ENCODE measurements at regions not wholly inside any gene's neighbourhood (a gene's known extent, or its start where the extent isn't known, plus 50 kb on each side); places are given as distances from the start of the nearest gene placed in this dataset.

GRCh38 chr16:60729051-60729450 lies 1307.2 kb downstream of the CDH8 start:
- Histone ChIP-seq H3K4me1 (ENCODE audit: insufficient read depth, low read length) (no peaks in the 10 kb centered on the region), H3K27me3 (ENCODE audit: insufficient read depth, low read length) (no peaks in the 10 kb centered on the region), H3K36me3 (ENCODE audit: insufficient read depth, low read length) (no peaks in the 10 kb centered on the region), H3K4me3 (ENCODE audit: low read length in 2 of 2) (no peak overlapping the region), H3K9me3 (ENCODE audit: control insufficient read depth in 1 of 2, low read length in 2 of 2) (no peaks in the 10 kb centered on the region), H3K27ac (ENCODE audit: low read depth, low read length) (no peak overlapping the region)
- no peak for DNase-seq
- no peak overlapping the region for H3K4me3 Mint-ChIP-seq
- H3K4me1 Mint-ChIP-seq, result no peaks in the 10 kb centered on the region
- H3K27ac Mint-ChIP-seq, result no peak overlapping the region
- H3K9me3 Mint-ChIP-seq, result peaks cover 5 to 34% (median 31%) of the 10 kb centered on the region in 8 donors
- CTCF ChIA-PET (ENCODE audit: partially characterized antibody), result no interaction called here
- POLR2A ChIA-PET (ENCODE audit: partially characterized antibody), result no interaction called here
- intact Hi-C loops (cut with micrococcal nuclease), result no loop called here
- H3K27me3 Mint-ChIP-seq, result no peaks in the 10 kb centered on the region
- H3K36me3 Mint-ChIP-seq, result no peaks in the 10 kb centered on the region

- Histone ChIP-seq H3K4me1 (ENCODE audit: insufficient read depth, low read length) (no peaks in the 10 kb centered on the region), H3K27me3 (ENCODE audit: insufficient read depth, low read length) (no peaks in the 10 kb centered on the region), H3K36me3 (ENCODE audit: insufficient read depth, low read length) (no peaks in the 10 kb centered on the region), H3K27ac (ENCODE audit: low read depth, low read length) (no peak overlapping the region), H3K9me3 (ENCODE audit: control insufficient read depth in 1 of 2, low read length in 2 of 2) (no peaks in the 10 kb centered on the region), H3K4me3 (ENCODE audit: low read length in 2 of 2) (no peak overlapping the region)
- ChIA-PET POLR2A (ENCODE audit: partially characterized antibody) (no interaction called here), CTCF (ENCODE audit: partially characterized antibody) (no interaction called here)
- intact Hi-C loops (cut with micrococcal nuclease), result no loop called here
- H3K9me3 Mint-ChIP-seq, result peaks cover 7 to 36% (median 27%) of the 10 kb centered on the region in 8 donors
- no peak overlapping the region for H3K27ac Mint-ChIP-seq
- H3K4me1 Mint-ChIP-seq, result no peaks in the 10 kb centered on the region
- no peak for DNase-seq
- H3K27me3 Mint-ChIP-seq, result no peaks in the 10 kb centered on the region
- no peaks in the 10 kb centered on the region for H3K36me3 Mint-ChIP-seq
- H3K4me3 Mint-ChIP-seq, result no peak overlapping the region
Measured at GRCh38 chr16:60727851-60728250, 1308.4 kb downstream of the CDH8 start.

- intact Hi-C loops (cut with micrococcal nuclease), result no loop called here
- H3K36me3 ChIP-seq (ENCODE audit: insufficient read depth, low read length), result no peaks in the 10 kb centered on the region
- H3K27ac ChIP-seq (ENCODE audit: low read depth, low read length), result no peak overlapping the region
- H3K4me1 ChIP-seq (ENCODE audit: insufficient read depth, low read length), result no peaks in the 10 kb centered on the region
- Mint-ChIP-seq H3K4me3 (no peak overlapping the region), H3K27me3 (no peaks in the 10 kb centered on the region), H3K36me3 (no peaks in the 10 kb centered on the region), H3K4me1 (no peaks in the 10 kb centered on the region), H3K27ac (no peak overlapping the region), H3K9me3 (peaks cover 12 to 38% (median 27%) of the 10 kb centered on the region in 8 donors)
- CTCF ChIA-PET (ENCODE audit: partially characterized antibody), result no interaction called here
- no peak overlapping the region for H3K4me3 ChIP-seq (ENCODE audit: low read length in 2 of 2)
- H3K27me3 ChIP-seq (ENCODE audit: insufficient read depth, low read length), result no peaks in the 10 kb centered on the region
- no peaks in the 10 kb centered on the region for H3K9me3 ChIP-seq (ENCODE audit: control insufficient read depth in 1 of 2, low read length in 2 of 2)
- DNase-seq, result no peak
- POLR2A ChIA-PET (ENCODE audit: partially characterized antibody), result no interaction called here
Measured at GRCh38 chr16:60720060-60720459, 1316.2 kb downstream of the CDH8 start.

GRCh38 chr16:60717808-60718207 lies 1318.4 kb downstream of the CDH8 start:
- H3K4me1 ChIP-seq (ENCODE audit: insufficient read depth, low read length), result no peaks in the 10 kb centered on the region
- no peaks in the 10 kb centered on the region for H3K36me3 ChIP-seq (ENCODE audit: insufficient read depth, low read length)
- intact Hi-C loops (cut with micrococcal nuclease), result no loop called here
- H3K4me3 Mint-ChIP-seq, result no peak overlapping the region
- DNase-seq, result no peak
- no peak overlapping the region for H3K4me3 ChIP-seq (ENCODE audit: low read length in 2 of 2)
- peaks cover 7 to 43% (median 26%) of the 10 kb centered on the region in 8 donors for H3K9me3 Mint-ChIP-seq
- ChIA-PET CTCF (ENCODE audit: partially characterized antibody) (no interaction called here), POLR2A (ENCODE audit: partially characterized antibody) (no interaction called here)
- no peak overlapping the region for H3K27ac Mint-ChIP-seq
- H3K27me3 ChIP-seq (ENCODE audit: insufficient read depth, low read length), result no peaks in the 10 kb centered on the region
- H3K9me3 ChIP-seq (ENCODE audit: control insufficient read depth in 1 of 2, low read length in 2 of 2), result no peaks in the 10 kb centered on the region
- H3K27me3 Mint-ChIP-seq, result no peaks in the 10 kb centered on the region
- H3K27ac ChIP-seq (ENCODE audit: low read depth, low read length), result no peak overlapping the region
- no peaks in the 10 kb centered on the region for H3K4me1 Mint-ChIP-seq
- H3K36me3 Mint-ChIP-seq, result no peaks in the 10 kb centered on the region

- DNase-seq, result no peak
- no peak overlapping the region for H3K4me3 Mint-ChIP-seq
- ChIA-PET CTCF (ENCODE audit: partially characterized antibody) (no interaction called here), POLR2A (ENCODE audit: partially characterized antibody) (no interaction called here)
- no peaks in the 10 kb centered on the region for H3K36me3 Mint-ChIP-seq
- no peak overlapping the region for H3K4me3 ChIP-seq (ENCODE audit: low read length in 2 of 2)
- no peaks in the 10 kb centered on the region for H3K27me3 Mint-ChIP-seq
- H3K9me3 ChIP-seq (ENCODE audit: control insufficient read depth in 1 of 2, low read length in 2 of 2), result peaks cover 0 to 2% of the 10 kb centered on the region in 2 donors
- no peaks in the 10 kb centered on the region for H3K4me1 ChIP-seq (ENCODE audit: insufficient read depth, low read length)
- no peak overlapping the region for H3K27ac ChIP-seq (ENCODE audit: low read depth, low read length)
- intact Hi-C loops (cut with micrococcal nuclease), result no loop called here
- no peaks in the 10 kb centered on the region for H3K36me3 ChIP-seq (ENCODE audit: insufficient read depth, low read length)
- H3K9me3 Mint-ChIP-seq, result peaks cover 0 to 31% (median 18%) of the 10 kb centered on the region in 8 donors
- H3K27ac Mint-ChIP-seq, result no peak overlapping the region
- H3K4me1 Mint-ChIP-seq, result no peaks in the 10 kb centered on the region
- H3K27me3 ChIP-seq (ENCODE audit: insufficient read depth, low read length), result no peaks in the 10 kb centered on the region
Measured at GRCh38 chr16:60712144-60712543, 1324.1 kb downstream of the CDH8 start.

GRCh38 chr16:60704726-60705125 lies 1331.5 kb downstream of the CDH8 start:
- Histone ChIP-seq H3K36me3 (ENCODE audit: insufficient read depth, low read length) (no peaks in the 10 kb centered on the region), H3K9me3 (ENCODE audit: control insufficient read depth in 1 of 2, low read length in 2 of 2) (peaks cover 0 to 2% of the 10 kb centered on the region in 2 donors), H3K4me3 (ENCODE audit: low read length in 2 of 2) (no peak overlapping the region), H3K4me1 (ENCODE audit: insufficient read depth, low read length) (no peaks in the 10 kb centered on the region), H3K27ac (ENCODE audit: low read depth, low read length) (no peak overlapping the region), H3K27me3 (ENCODE audit: insufficient read depth, low read length) (no peaks in the 10 kb centered on the region)
- intact Hi-C loops (cut with micrococcal nuclease), result no loop called here
- H3K9me3 Mint-ChIP-seq, result peaks cover 0 to 21% (median 11%) of the 10 kb centered on the region in 8 donors
- POLR2A ChIA-PET (ENCODE audit: partially characterized antibody), result no interaction called here
- no peaks in the 10 kb centered on the region for H3K36me3 Mint-ChIP-seq
- H3K27me3 Mint-ChIP-seq, result no peaks in the 10 kb centered on the region
- CTCF ChIA-PET (ENCODE audit: partially characterized antibody), result no interaction called here
- H3K4me1 Mint-ChIP-seq, result no peaks in the 10 kb centered on the region
- H3K4me3 Mint-ChIP-seq, result no peak overlapping the region
- H3K27ac Mint-ChIP-seq, result no peak overlapping the region
- no peak for DNase-seq

GRCh38 chr16:60703096-60703495 lies 1333.1 kb downstream of the CDH8 start:
- no peak for DNase-seq
- no peak overlapping the region for H3K4me3 Mint-ChIP-seq
- CTCF ChIA-PET (ENCODE audit: partially characterized antibody), result no interaction called here
- H3K36me3 Mint-ChIP-seq, result no peaks in the 10 kb centered on the region
- H3K27ac ChIP-seq (ENCODE audit: low read depth, low read length), result no peak overlapping the region
- intact Hi-C loops (cut with micrococcal nuclease), result no loop called here
- no peaks in the 10 kb centered on the region for H3K27me3 ChIP-seq (ENCODE audit: insufficient read depth, low read length)
- H3K4me1 Mint-ChIP-seq, result no peaks in the 10 kb centered on the region
- no peaks in the 10 kb centered on the region for H3K27me3 Mint-ChIP-seq
- H3K9me3 Mint-ChIP-seq, result peaks cover 2 to 21% (median 13%) of the 10 kb centered on the region in 8 donors
- H3K27ac Mint-ChIP-seq, result no peak overlapping the region
- no peaks in the 10 kb centered on the region for H3K36me3 ChIP-seq (ENCODE audit: insufficient read depth, low read length)
- no peaks in the 10 kb centered on the region for H3K9me3 ChIP-seq (ENCODE audit: control insufficient read depth in 1 of 2, low read length in 2 of 2)
- POLR2A ChIA-PET (ENCODE audit: partially characterized antibody), result no interaction called here
- no peak overlapping the region for H3K4me3 ChIP-seq (ENCODE audit: low read length in 2 of 2)
- H3K4me1 ChIP-seq (ENCODE audit: insufficient read depth, low read length), result no peaks in the 10 kb centered on the region

GRCh38 chr16:60686824-60687223 lies 1349.4 kb downstream of the CDH8 start:
- ChIA-PET POLR2A (ENCODE audit: partially characterized antibody) (no interaction called here), CTCF (ENCODE audit: partially characterized antibody) (no interaction called here)
- Mint-ChIP-seq H3K4me3 (no peak overlapping the region), H3K9me3 (peaks cover 6 to 46% (median 25%) of the 10 kb centered on the region in 8 donors), H3K27ac (no peak overlapping the region), H3K4me1 (no peaks in the 10 kb centered on the region), H3K36me3 (no peaks in the 10 kb centered on the region), H3K27me3 (no peaks in the 10 kb centered on the region)
- intact Hi-C loops (cut with micrococcal nuclease), result no loop called here
- no peak overlapping the region for H3K4me3 ChIP-seq (ENCODE audit: low read length in 2 of 2)
- H3K4me1 ChIP-seq (ENCODE audit: insufficient read depth, low read length), result no peaks in the 10 kb centered on the region
- H3K9me3 ChIP-seq (ENCODE audit: control insufficient read depth in 1 of 2, low read length in 2 of 2), result no peaks in the 10 kb centered on the region
- H3K27me3 ChIP-seq (ENCODE audit: insufficient read depth, low read length), result no peaks in the 10 kb centered on the region
- no peaks in the 10 kb centered on the region for H3K36me3 ChIP-seq (ENCODE audit: insufficient read depth, low read length)
- H3K27ac ChIP-seq (ENCODE audit: low read depth, low read length), result no peak overlapping the region
- no peak for DNase-seq

All from CD4-positive, alpha-beta memory T cell (primary cell).